GM12878 (cell line): ENCODE measurements at regions not wholly inside any gene's neighbourhood (a gene's known extent, or its start where the extent isn't known, plus 50 kb on each side); places are given as distances from the start of the nearest gene placed in this dataset.

Source experiments
- CTCF ChIP-seq, 3 experiments: IDR thresholded peaks in 2 of 3; conservative IDR thresholded peaks in 1 of 3; 2 replicates each; pipeline ENCODE4 v1.5.1; 2011; ENCODE audit warnings: low read depth in 3 of 3, low read length in 3 of 3, mild to moderate bottlenecking in 3 of 3, control low read depth in 2 of 3, moderate library complexity in 2 of 3, inconsistent platforms in 1 of 3, mixed read lengths in 1 of 3; ENCODE audit not compliant: control insufficient read depth in 2 of 3, insufficient read depth in 1 of 3; ENCODE audit errors: extremely low read depth in 1 of 3
- MEF2A ChIP-seq: IDR thresholded peaks from 2 replicates; pipeline ENCODE4 v1.6.1; 2011; ENCODE audit warnings: low read depth, mild to moderate bottlenecking, low read length, moderate library complexity; ENCODE audit not compliant: insufficient read depth
- MEF2B ChIP-seq: fragments of 450-650 bp; IDR thresholded peaks from 2 replicates; pipeline ENCODE4 v1.6.1; 2018; ENCODE audit warnings: mild to moderate bottlenecking, moderate library complexity; ENCODE audit not compliant: partially characterized antibody, poor library complexity, severe bottlenecking

GRCh38 chr10:61197057-61197456 lies 253.1 kb upstream of the RHOBTB1 start:
- no peak for TF ChIP-seq MEF2B
- no peak for TF ChIP-seq MEF2A
- no peak for TF ChIP-seq CTCF (IDR thresholded peaks at IDR 0.05 in 2 of 3, conservative IDR thresholded peaks at IDR 0.05 in 1 of 3; ENCODE audit: control insufficient read depth in 2 of 3, extremely low read depth in 1 of 3, insufficient read depth in 1 of 3, low read depth in 3 of 3, low read length in 3 of 3)
